Peyer's patch (tissue), 4 donors: ENCODE measurements at regions not wholly inside any gene's neighbourhood (a gene's known extent, or its start where the extent isn't known, plus 50 kb on each side); places are given as distances from the start of the nearest gene placed in this dataset.

Experiments used
- POLR2A ChIP-seq, 2 donors: fragments of 450-650 bp; IDR thresholded peaks; one replicate each; pipeline ENCODE4 v1.5.1; 2017; ENCODE audit warnings: antibody characterized with exemption in 2 of 2, mild to moderate bottlenecking in 2 of 2, moderate library complexity in 2 of 2
- TF ChIP-seq, protein P1 (sequence below), 6 experiments: fragments of 450-650 bp in 4 of 6; fragments of 200-600 bp in 2 of 6; sonication (generic) in 1 of 6; IDR thresholded peaks; one replicate each; pipeline ENCODE4 v1.5.1; 2017 to 2019; ENCODE audit warnings: antibody characterized with exemption in 6 of 6, mild to moderate bottlenecking in 3 of 6, moderate library complexity in 1 of 6

DNA sequence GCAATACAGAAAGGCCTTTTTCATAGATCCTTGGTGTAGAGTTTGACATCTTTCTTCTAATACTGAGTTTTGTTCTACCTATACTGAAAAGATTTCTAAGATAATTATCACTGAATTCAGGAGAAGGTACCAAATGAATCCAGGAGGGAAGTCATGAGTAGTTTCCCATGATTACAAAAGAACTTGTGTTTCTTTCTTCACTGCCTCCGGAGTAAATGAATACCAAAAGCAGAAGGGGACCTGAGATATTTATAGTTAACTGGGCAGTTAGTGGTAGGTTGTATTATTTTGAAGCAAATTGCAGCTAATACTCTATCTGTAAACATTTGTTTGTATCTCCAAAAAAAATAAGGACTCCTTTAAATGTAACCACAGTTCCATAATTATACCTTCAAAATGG, 175.4 kb downstream of the SUCNR1 start:
- TF ChIP-seq, protein P1, sequence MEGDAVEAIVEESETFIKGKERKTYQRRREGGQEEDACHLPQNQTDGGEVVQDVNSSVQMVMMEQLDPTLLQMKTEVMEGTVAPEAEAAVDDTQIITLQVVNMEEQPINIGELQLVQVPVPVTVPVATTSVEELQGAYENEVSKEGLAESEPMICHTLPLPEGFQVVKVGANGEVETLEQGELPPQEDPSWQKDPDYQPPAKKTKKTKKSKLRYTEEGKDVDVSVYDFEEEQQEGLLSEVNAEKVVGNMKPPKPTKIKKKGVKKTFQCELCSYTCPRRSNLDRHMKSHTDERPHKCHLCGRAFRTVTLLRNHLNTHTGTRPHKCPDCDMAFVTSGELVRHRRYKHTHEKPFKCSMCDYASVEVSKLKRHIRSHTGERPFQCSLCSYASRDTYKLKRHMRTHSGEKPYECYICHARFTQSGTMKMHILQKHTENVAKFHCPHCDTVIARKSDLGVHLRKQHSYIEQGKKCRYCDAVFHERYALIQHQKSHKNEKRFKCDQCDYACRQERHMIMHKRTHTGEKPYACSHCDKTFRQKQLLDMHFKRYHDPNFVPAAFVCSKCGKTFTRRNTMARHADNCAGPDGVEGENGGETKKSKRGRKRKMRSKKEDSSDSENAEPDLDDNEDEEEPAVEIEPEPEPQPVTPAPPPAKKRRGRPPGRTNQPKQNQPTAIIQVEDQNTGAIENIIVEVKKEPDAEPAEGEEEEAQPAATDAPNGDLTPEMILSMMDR (IDR thresholded peaks at IDR 0.05), result no peak
- no peak for TF ChIP-seq POLR2A (IDR thresholded peaks at IDR 0.05)
